GM19467 (cell line): ENCODE measurements at regions not wholly inside any gene's neighbourhood (a gene's known extent, or its start where the extent isn't known, plus 50 kb on each side); places are given as distances from the start of the nearest gene placed in this dataset.
"Not testable (repeated sequence)": the region's sequence is repeated elsewhere in the genome, so short reads cannot be mapped to it uniquely, and the experiment has no call there.

Source experiments
- ATAC-seq: cut with Tn5 transposase; IDR thresholded peaks from one replicate; pipeline ENCODE4 v1.9.1; 2021; ENCODE audit warnings: mild to moderate bottlenecking, moderate library complexity; ENCODE audit not compliant: unreplicated experiment

DNA sequence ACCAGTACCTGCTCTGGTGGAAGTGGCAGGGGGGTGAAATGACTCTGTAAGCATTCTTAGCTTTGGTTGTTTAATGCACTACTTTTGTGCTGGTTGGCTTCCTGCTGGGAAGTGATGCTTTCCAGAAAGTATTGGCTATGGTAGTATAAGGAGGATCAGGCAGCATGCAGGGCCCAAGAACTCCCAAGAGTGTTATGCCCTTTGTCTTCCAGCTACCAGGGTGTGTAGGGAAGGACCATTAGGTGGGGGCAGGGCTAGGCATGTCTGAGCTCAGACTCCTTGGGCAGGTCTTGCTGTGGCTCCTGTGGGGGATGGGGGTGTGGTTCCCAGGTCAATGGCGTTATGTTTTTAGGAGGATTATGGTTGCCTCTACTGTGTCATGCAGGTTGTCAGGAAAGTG lies 135.8 kb upstream of the TRPC7 start:
- no peak for ATAC-seq

DNA sequence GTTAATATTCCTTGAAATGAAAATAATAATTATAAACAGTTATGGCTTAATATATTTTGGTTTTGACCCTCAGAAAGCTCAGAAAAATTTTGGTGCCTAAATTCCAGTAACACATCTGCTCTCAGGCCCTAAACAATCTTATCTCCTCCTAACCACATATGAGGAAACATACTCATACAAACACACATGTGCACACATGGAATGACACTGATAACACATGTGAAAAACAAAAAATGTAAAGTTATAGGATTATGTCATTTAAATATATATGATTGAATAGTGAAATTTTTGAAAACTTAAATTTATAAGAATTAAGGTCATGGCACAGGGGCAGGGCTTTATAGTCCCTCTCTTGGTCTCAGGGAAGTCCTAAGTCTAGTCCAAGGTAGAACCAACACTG lies 127.2 kb upstream of the TRPC7 start:
- ATAC-seq, result no peak

DNA sequence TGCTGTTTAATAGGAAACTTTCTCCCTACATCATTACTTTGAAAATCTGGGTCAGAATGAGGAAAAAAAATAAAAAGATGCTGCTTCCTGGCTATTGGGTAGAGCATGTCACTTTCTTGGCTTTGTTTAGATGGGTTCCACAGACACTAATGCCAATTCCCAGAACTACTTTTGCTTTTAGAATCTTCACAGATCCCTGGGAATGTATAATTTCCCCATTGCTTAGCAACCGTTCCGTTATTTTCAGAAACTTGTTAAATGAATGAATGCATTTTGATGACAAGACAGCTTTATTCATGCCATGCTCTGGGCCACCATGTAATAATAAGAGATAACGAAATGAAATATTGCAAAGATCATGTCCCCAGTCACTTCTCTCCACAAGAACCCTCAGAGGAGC lies 126.5 kb upstream of the TRPC7 start:
- ATAC-seq, result no peak

DNA sequence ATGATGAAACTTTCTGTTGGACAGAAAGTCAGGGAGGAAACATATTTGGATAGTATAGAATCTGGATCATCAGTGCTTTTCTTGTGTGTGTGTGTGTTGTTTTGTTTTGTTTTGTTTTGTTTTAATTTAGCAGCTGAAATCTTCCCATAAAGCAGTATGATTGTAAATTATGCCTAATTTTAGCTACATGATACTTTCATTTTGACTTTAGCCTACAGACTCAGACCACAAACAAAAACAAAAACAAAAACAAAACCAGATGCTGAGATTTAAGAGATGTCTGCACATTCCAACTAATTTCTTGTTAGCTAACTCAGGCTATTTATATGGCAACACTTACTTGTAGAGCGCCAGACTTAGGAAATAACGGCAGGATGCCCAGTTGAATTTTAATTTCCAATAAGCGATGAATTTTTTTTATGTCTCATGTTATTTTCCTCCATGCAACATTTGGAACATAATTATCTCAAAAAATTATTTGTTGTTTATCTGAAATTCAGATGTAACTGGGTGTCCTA lies 119.5 kb upstream of the TRPC7 start:
- ATAC-seq, result no peak

DNA sequence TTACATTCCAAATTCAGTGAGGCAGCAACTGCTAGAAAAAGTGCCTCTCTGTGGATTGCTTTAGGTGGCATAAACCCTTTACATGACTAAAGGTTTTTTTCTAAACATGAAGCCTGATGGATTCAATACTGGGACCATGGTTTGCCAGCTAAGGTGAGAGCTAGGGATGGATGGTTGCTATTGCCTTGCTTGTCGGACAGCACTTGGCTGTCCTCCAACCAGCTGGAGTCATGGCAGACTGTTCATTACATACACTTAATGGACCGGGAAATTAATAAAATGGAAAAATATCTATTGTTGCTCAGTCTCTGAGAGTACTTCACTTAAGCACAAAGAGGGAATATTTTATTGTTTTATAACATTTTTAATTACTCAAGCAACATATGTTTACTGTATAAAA lies 116.9 kb upstream of the TRPC7 start:
- ATAC-seq, result no peak

DNA sequence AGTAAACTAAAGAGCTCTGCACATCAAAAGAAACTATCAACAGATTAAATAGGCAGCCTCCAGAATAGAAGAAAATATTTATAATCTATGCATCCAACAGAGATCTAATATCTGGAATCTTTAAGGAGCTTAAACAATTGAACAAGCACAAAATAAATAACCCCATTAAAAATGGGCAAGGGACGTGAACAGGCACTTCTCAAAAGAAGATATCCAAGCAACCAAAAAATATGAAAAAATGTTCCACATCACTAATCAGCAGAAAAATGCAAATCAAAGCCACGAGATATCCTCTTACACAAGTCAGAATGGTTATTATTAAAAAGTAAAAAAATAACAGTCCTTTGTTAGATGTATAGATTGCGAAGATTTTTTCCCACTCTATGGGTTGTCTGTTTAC lies 109.1 kb upstream of the TRPC7 start:
- no peak for ATAC-seq

DNA sequence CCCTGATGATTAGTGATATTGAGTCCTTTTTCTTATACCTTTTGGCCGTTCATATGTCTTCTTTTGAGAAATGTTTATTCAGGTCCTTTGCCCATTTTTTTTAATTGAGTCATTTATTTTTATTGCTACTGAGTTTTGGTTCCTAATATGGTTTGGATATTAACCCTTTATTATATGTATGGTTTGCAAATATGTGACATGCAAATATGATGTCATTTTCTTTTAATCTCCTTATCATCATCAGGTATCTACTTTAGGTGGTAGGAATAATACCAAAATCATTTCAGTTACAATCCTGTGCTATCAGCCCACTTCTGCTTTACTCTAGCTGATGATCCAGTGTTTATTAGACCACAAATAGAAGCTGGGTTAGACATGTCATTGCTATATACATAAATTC lies 102.3 kb upstream of the TRPC7 start:
- no peak for ATAC-seq

DNA sequence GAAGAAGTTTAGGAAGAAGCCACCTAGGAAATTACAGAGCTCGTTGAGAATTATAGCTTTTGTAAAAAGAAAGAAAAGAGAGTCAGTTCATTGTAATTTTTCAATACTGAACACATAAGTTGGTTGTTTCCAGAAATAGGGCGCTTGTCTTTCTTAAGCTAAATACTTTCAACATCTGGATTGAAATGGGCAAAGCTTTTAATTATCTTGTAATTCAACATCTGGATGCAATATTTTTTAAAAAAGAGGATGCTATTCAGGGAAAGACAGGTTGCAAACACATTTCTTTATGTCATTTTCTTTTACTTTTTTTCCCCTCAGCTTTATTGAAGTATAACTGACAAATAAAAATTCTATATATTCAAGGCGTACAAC lies 100.7 kb upstream of the TRPC7 start:
- no peak for ATAC-seq

DNA sequence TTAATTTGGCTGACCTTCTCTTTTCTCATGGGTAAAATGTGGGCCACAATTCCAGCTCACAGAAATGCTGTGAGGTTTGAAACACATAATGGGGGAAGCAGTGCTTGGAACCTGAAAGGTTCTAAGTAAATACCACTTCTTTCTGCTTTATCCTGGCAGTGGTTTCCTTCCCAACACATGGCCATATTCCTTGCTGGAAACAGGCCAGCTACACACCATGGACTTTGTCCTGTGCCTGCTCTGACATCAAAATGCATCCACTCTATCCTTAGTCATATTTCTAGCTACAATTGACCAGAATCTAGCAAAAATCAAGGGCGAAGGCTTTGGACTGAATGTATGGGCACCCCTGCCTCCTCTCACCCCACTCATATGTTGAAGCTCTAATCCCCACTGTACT lies 93.1 kb upstream of the TRPC7 start:
- ATAC-seq, result no peak

DNA sequence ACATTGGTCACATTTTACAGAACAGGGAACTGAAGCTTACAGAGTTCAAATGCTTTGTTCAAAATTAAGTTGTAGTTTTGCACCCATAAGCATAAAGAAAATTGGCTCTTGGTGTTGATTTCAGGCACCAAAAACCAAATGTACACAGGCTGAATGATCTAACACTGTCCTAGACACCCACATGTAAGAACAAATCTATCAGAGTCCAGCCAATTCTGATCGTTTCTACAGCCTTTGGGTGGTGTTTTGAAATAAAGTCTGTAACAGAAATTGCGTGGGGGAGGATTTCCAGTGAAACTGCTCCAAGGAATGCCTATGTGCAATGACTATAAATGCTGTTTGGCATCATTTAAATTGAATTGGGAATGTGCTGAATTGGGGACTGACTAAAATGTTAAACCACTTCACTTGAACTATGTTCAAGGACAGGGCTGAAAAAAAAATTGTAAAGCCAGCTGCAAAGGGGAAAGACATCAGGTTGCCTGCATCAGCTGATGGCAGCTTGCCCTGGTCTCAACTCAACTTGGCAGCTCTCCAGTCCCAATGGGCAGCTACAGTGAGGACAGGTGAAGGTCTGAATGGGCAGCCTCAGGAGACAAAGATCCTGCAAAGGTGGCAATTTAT lies 92.2 kb upstream of the TRPC7 start:
- ATAC-seq, result no peak

DNA sequence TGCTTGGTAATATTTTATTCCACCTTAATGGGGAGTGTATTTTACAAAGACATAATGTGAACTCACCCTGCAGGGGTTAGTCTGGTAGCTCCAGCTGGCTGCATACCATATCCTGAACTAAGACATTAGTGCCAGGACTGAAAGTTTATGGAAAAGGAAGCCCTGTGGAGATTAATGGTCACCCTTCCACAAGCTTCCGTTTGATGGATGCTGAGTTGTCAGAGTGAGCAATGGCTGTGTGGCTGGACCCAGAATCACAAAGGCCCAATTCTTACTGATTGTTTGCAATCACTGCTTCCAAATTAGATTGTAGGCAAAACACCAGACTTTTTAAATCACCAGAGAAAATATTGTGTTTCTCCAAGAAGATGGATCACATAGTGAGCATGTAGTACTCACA lies 90.1 kb upstream of the TRPC7 start:
- ATAC-seq, result no peak

DNA sequence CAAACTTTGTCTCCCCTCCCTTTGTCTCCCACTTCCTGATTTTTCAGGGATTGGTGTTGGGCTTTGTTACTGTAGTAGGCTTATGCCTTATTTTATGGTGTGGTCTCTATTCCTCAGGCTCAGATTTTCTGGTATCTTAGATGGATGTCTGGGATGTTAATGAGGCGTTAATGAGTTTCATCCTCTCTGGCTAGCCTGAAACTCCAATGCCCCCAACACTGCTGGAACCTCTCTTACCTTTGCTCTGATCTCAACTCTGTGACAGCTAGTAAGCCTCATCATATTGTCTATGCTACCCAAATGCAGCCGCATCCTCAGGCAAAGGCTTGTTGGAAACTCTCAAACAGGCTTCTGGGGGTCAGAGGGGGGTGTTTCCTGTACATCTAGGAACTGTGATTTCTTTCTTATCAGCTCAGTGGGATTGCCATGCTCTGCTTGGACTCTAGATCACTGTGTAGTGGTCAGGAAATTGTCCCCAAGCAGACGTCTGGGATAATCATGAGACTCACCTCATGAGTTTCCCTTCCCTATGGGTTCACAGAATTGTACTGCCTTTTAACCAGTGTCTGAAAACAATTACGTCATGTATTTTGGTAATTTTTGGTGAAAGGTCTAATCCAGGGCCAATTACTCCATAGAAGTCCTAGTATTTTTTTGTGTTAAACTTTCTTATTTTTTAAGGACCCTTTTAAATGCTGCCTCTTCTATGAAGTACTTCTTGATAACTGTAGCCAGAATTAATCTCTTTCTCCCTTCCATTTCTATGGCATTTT lies 88.8 kb upstream of the TRPC7 start:
- ATAC-seq, result no peak

DNA sequence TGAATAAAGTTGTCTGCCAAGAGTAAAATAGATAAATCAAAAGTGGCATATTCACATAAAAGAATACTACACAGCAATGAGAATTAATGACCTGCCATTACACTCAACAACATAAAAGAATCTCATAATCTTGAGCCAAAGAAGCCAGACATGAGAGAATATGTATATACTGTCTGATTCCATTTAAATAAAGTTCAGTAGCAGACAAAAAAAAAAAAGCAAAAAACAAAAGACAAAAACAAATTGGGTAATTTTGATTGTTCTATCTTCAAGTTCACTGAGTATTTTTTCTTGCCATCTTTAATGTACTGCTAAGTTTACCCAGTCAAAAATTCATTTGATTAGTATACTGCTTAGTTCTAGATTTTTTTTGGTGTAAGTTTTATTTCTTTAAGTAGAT lies 87.9 kb upstream of the TRPC7 start:
- ATAC-seq, result no peak

DNA sequence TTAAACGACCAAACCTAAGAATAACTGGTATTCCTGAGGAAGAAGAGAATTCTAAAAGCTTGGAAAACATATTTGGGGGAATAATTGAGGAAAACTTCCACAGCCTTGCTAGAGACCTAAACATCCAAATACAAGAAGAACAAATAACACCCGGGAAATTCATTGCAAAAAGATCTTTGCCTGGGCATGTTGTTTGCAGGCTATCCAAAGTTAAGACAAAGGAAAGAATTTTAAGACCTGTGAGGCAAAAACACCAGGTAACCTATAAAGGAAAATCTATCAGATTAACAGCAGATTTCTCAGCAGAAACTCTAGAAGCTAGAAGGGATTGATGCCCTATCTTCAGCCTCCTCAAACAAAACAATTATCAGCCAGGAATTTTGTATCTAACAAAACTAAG lies 82.2 kb upstream of the TRPC7 start:
- ATAC-seq, result not testable (repeated sequence)

DNA sequence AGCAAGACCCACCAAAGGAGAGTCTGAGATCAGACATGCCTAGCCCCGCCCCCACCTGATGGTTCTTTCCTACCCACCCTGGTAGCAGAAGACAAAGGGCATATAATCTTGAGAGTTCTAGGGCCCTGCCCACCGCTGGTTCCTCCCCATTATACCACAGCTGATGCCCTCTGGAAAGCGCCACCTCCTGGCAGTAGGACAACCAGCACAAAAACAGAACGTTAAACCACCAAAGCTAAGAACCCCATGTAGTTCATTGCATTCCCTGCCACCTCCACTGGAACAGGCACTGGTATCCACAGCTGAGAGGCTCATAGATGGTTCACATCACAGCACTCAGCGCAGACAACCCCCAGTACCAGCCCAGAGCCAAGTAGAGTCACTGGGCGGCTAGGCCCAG lies 81.2 kb upstream of the TRPC7 start:
- ATAC-seq, result no peak

DNA sequence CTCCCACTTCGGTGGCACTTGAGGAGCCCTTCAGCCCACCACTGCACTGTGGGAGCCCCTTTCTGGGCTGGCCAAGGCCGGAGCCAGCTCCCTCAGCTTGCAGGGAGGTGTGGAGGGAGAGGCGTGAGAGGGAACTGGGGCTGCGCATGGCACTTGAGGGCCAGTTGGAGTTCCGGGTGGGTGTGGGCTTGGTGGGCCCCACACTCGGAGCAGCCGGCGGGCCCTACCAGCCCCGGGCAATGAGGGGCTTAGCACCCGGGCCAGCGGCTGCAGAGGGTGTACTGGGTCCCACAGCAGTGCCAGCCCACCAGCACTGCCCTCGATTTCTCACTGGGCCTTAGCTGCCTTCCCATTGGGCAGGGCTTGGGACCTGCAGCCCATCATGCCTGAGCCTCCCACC lies 78.8 kb upstream of the TRPC7 start:
- ATAC-seq, result not testable (repeated sequence)

DNA sequence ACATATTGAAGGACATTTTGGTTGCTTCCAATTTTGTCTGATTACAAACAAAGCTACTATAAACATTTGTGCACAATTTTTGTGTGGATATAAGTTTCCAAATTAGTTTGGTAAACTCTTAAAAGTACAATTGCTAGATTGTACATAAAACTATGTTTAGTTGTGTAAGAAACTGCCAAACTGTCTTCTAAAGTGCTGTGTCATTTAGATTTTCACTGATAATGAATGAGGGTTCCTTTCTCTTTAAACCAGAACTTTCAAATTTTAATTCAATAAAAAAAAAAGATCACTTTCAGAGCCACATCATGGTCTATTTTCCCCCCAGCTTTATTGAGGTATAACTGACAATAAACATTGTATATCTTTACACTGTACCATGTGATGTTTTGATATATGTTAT lies 74.0 kb upstream of the TRPC7 start:
- ATAC-seq, result no peak

DNA sequence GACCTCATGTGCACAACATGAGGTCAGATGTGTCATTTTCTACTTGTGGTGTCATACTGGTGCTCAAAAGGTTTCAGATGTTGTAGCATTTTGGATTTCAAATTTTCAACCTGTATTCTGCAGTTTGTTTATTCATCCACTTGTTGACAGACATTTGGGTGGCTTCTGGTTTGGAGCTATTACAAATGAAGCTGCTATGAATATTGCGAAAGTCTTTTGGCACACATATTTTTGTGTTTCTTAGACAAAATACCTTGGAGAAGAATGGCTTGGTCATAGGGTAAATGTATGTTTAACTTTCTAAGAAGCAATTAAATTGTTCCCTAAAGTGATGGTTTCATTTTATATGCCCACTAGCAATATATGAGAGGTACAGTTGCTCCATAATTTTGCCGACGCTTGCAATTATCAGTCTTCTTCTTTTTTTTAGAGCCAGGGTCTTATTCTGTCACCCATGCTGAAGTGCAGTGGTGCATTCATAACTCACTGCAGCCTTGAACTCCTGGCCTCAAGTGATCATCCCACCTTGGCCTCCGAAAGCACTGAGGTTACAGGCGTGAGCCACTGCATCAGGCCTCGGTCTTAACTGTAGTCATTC lies 70.7 kb upstream of the TRPC7 start:
- ATAC-seq, result no peak

DNA sequence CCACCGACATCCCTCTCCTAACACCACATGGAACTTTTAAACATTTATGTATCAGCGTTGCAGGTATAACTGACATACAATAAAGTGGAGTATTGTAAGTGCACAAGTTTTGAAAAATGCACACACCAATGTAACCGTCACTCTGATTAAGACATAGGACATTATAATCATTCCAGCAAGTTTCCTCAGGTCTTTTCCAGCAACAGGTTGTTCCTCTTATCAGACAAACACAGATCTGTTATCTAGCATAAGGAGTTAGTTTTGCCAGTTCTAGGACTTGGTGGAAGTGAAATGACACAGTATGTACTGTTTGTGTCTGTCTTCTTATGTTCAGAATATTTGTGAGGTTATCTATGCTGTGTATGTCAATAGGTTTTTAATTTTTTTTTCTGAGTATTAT lies 69.5 kb upstream of the TRPC7 start:
- ATAC-seq, result no peak

DNA sequence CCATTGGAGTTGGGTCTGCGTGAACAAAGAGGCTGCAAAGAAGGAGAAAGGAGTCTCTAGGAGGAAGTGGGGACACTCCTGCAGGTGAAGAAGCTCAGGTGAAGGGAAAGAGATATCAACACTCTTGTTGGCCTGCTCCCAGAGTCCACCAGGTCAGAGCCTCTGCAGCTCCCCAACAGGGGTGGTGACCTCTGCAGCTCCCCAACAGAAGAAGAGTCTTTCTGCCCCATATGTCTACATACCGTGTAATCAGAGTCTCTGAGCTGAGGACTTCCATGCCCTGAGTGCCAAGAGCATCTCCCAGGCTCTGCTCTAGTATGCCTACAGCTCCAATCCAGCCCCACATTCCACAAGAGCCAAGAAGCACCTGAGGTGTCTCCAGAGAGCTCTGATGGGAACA lies 67.4 kb upstream of the TRPC7 start:
- no peak for ATAC-seq

DNA sequence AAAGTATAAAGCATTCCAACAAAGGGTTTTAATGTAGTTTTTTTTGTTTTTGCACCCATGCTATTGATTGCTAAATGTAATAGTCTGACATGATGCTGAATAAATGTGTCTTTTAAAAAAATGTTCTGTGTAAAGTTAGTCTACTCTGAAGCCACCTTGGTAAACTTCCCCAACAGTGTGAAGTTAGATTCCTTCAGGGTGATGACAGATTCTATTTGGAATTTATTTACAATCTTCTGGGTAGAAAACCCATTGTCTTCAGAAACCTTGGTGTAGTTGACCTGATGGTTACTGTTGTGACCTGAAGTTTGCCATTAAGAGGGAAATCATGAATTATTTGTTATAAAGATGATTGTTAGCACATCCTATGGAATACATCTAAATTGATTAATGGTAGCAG lies 64.7 kb upstream of the TRPC7 start:
- ATAC-seq, result no peak

DNA sequence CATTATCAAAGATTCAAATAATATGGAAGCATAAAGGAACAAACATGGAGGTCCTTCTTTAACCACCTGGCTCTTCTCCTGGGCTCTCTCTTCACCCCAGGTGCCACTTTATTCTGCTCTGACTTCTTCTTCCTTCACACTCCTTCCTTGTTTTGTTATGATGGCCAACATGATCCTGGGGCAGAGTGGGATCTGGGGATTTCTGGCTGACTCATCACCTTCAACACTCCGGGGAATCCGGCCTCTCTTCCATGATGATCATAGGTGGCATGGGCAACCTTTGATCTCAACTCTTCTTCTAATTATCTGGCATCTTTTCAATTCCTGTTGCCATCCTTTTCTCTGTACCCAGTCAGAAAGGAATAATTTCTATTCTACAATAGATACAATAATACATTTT lies 62.1 kb upstream of the TRPC7 start:
- no peak for ATAC-seq
